ENCODE measurements at regions not wholly inside any gene's neighbourhood (a gene's known extent, or its start where the extent isn't known, plus 50 kb on each side); places are given as distances from the start of the nearest gene placed in this dataset.
"Not testable (repeated sequence)": the region's sequence is repeated elsewhere in the genome, so short reads cannot be mapped to it uniquely, and the experiment has no call there.

DNA sequence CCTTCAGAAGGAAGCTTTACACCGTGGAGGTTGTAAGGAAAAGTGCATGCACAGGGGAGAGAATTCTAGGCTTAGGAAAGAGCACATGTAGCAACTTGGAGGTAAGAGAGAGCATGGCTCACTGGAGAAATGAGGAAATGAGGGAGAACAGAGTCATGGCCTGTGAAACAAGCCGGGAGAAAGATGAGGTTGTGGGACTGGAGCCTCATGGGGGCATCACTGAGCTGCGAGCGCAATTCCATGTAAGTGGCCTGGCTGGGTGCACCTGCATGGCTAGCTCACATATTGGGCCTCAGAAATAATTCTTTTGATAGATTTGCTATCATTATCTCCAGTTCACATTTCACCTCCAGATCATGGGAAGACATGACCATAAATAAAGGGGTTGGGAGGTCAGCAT is 785.5 kb upstream of the RAB6C start:
- no peaks in the 10 kb centered on the region; the same call in 1 of the 2 replicates for H3K4me1 ChIP-seq
- H3K27ac ChIP-seq: no peak overlapping the region
- H3K4me3 ChIP-seq: no peak overlapping the region
- H3K4me2 ChIP-seq: no peak overlapping the region
- no peaks in the 10 kb centered on the region for H3K36me3 ChIP-seq
- no peaks in the 10 kb centered on the region for H3K9me3 ChIP-seq
- no peak for TF ChIP-seq Cebpa-rat (IDR thresholded peaks at IDR 0.05)
- H4K20me1 ChIP-seq: no peaks in the 10 kb centered on the region
- no peak overlapping the region for H3K9ac ChIP-seq
- no peaks in the 10 kb centered on the region for H3K27me3 ChIP-seq

DNA sequence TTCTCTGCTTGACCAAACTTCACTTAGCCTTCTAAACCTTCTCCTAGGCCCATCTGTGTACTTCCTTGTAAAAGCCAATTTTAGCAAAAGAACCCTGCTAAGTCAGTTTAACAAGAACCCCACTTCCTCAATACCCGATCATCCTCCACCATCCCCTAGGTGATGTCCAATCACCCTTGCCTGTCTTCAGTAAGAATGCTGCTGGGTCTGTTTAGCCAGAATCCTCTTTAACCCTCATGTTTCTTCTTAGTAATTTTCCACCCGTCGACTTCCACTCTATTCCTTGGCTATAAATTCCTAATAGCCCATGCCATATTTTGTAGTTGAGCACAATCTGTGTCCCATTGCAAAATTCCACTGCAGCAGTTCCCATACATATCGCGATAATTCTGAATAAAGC is 780.0 kb upstream of the RAB6C start:
- Histone ChIP-seq H3K9me3 (no peaks in the 10 kb centered on the region), H3K4me1 (no peaks in the 10 kb centered on the region), H3K36me3 (no peaks in the 10 kb centered on the region), H3K4me2 (no peak overlapping the region), H3K4me3 (no peak overlapping the region), H3K27ac (no peak overlapping the region), H4K20me1 (no peaks in the 10 kb centered on the region), H3K27me3 (no peaks in the 10 kb centered on the region), H3K9ac (no peak overlapping the region)
- no peak for TF ChIP-seq Cebpa-rat (IDR thresholded peaks at IDR 0.05)

DNA sequence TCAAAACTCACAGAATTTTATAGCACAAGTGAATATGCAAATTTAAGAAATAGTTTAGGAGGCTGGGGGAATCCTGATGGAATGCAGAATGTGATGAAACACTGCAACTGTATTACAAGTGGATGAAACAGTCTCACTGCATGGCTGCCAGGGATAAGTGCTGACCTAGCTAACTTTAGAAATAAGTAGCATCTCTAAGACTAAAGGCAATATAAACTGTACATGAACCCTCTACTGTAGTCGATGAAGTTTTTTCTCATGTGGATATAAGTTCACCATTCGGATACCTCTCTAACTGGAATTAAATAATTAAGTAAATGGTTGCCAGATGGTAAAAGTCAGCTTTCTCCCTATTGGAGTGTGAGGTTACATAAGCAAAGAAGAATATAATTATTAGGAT is 777.8 kb upstream of the RAB6C start:
- no peaks in the 10 kb centered on the region for H3K27me3 ChIP-seq

DNA sequence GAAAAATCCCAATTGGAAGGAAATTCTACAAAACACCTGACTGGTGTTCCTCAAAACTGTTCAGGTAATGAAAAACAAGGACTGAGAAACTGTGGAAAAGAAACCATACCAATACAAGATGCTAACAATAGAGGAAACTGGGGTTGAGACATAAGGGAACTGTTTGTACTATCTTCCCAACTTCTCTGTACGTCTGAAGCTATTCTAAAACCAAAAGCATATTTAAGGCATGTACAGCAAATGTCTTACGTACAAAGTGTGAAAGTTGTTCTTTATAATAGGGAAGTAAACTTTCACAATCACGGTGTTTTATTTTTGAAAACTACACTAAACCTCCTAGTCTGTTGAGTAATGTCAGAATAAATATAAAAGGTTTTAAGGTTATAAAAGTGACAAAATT is 776.1 kb upstream of the RAB6C start:
- no peaks in the 10 kb centered on the region for H3K9me3 ChIP-seq

More for the DNA sequence above, 777.8 kb upstream of the RAB6C start:
- no peak overlapping the region for H3K27ac ChIP-seq
- H3K4me3 ChIP-seq: no peak overlapping the region
- H3K4me1 ChIP-seq: no peaks in the 10 kb centered on the region
- H3K36me3 ChIP-seq: no peaks in the 10 kb centered on the region
- H3K4me2 ChIP-seq: no peak overlapping the region
- H3K9ac ChIP-seq: no peak overlapping the region
- no peaks in the 10 kb centered on the region for H3K9me3 ChIP-seq
- no peak for TF ChIP-seq Cebpa-rat (IDR thresholded peaks at IDR 0.05)
- no peaks in the 10 kb centered on the region for H4K20me1 ChIP-seq

DNA sequence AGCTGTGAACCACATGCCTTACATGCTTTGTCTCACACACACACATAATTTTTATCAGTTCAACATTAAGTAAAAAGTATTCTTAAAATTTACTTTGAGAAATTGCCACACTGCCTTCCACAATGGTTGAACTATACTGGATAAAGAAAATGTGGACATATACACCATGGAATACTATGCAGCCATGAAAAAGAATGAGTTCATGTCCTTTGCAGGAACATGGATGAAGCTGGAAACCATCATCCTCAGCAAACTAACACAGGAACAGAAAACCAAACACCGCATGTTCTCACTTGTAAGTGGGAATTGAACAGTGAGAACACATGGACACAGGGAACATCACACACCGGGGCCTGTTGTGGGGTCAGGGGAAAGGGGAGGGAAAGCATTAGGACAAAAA is 774.9 kb upstream of the RAB6C start:
- H3K27ac ChIP-seq, H3K4me1 ChIP-seq, H3K4me3 ChIP-seq, H3K36me3 ChIP-seq, H3K4me2 ChIP-seq, H3K9me3 ChIP-seq, H3K9ac ChIP-seq, H4K20me1 ChIP-seq, H3K27me3 ChIP-seq: not testable (repeated sequence)

More for the DNA sequence above, 776.1 kb upstream of the RAB6C start:
- Histone ChIP-seq H3K9ac (no peak overlapping the region), H3K4me1 (no peaks in the 10 kb centered on the region), H3K4me2 (no peak overlapping the region), H3K27me3 (no peaks in the 10 kb centered on the region), H3K36me3 (no peaks in the 10 kb centered on the region), H3K27ac (no peak overlapping the region), H4K20me1 (no peaks in the 10 kb centered on the region), H3K4me3 (no peak overlapping the region)
- TF ChIP-seq Cebpa-rat (IDR thresholded peaks at IDR 0.05): no peak

DNA sequence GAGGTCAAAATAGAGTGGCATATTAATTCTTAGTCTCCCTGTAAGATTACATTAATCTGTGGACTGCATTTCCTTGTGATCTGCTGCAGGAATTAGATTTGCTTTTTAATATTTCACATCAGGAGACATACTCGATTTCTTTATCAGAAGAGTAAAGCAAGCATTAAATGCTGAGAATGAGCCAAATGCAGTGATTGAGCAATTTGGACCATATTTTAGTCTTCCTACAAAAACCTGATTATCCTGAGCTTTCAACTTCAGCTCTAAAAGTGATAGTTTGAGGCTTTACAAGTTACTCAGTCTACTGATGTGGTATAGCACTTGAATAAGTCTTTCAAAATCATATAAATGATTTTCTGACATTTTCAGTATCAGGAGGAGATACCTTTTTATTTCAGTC is 774.3 kb upstream of the RAB6C start:
- H4K20me1 ChIP-seq: no peaks in the 10 kb centered on the region
- no peaks in the 10 kb centered on the region for H3K36me3 ChIP-seq
- no peak overlapping the region for H3K4me2 ChIP-seq
- no peaks in the 10 kb centered on the region for H3K27me3 ChIP-seq
- no peaks in the 10 kb centered on the region for H3K9me3 ChIP-seq
- H3K4me3 ChIP-seq: no peak overlapping the region
- no peak overlapping the region for H3K9ac ChIP-seq
- no peaks in the 10 kb centered on the region for H3K4me1 ChIP-seq
- TF ChIP-seq Cebpa-rat (IDR thresholded peaks at IDR 0.05): no peak
- H3K27ac ChIP-seq: no peak overlapping the region

DNA sequence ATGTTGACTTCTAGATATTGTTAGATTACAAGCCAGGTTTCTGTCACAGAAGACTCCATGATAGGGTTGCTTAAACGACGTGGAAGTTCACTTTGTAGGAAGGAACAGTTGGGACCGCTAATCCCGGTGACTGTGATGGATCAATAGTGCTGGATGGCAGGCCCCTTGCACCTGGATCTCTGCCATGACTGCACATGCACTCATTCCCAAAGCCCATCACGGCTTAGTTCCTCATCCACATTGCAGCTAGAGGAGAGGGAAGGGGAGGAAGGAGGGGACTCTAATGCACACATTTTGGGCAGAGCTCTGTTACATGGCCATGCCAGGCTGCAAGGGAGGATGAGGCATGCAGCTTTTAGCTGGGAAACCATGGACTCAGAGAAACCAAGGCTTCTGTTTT is 773.7 kb upstream of the RAB6C start:
- H3K9me3 ChIP-seq: no peaks in the 10 kb centered on the region
- H3K4me3 ChIP-seq: no peak overlapping the region
- no peaks in the 10 kb centered on the region for H3K27me3 ChIP-seq
- H3K4me2 ChIP-seq: no peak overlapping the region
- H4K20me1 ChIP-seq: no peaks in the 10 kb centered on the region
- H3K27ac ChIP-seq: no peak overlapping the region
- no peaks in the 10 kb centered on the region for H3K4me1 ChIP-seq
- no peak for TF ChIP-seq Cebpa-rat (IDR thresholded peaks at IDR 0.05)
- no peak overlapping the region for H3K9ac ChIP-seq
- H3K36me3 ChIP-seq: no peaks in the 10 kb centered on the region

DNA sequence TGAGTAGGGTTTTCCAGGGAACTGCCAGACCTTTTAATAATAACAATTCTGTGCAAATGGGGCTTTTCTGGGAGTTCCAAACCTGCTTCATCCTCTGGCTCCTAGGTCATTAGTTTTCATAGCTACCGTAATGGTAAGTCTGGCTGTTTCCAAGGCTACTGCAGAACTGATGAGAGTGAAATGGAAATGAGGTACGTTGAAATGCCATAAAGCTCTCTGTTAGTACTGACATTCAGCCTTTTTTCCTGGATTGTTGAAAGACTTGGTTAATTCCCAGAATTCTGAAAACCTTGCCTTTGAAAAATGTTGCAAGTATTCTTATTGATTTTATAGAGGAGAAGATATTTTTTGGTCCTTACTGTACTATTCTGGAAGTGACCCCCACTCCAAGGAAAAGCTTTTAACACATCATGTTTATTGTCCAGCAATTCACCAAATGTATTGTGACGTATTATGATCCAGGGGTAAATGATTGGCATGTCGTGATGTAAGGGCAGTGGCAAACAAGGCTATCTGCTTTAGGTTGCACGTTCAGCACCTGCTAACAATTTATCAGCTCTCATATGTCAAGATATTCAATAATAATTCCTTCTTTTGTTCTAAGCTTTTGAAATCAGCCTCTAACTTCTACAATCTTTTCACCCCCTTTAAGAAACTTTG is 767.0 kb upstream of the RAB6C start:
- Histone ChIP-seq H4K20me1 (no peaks in the 10 kb centered on the region), H3K27me3 (no peaks in the 10 kb centered on the region), H3K27ac (no peak overlapping the region), H3K4me3 (no peak overlapping the region), H3K9me3 (no peaks in the 10 kb centered on the region), H3K4me1 (no peaks in the 10 kb centered on the region), H3K4me2 (no peak overlapping the region), H3K9ac (no peak overlapping the region), H3K36me3 (no peaks in the 10 kb centered on the region)
- TF ChIP-seq Cebpa-rat (IDR thresholded peaks at IDR 0.05): no peak

DNA sequence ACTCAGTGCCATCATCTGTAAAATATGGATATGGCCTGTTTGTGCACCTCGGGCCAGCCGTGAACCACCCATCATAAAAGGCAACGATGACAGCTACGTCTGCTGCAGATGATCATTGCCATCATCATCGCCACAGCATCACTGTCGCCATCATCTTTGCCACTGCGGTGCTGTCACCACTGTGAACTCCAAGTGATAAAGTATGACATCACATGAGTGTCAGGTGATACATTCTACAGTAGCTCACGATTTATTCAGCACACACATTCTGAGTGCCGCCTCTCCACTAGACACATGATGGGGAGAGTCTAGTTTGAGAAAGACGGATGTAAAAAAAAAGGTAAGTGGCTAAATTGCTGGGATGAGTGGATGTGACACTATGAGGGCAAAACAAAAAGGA is 755.4 kb upstream of the RAB6C start:
- Histone ChIP-seq H3K4me1 (no peaks in the 10 kb centered on the region), H3K4me2 (no peak overlapping the region), H3K9ac (no peak overlapping the region), H3K4me3 (no peak overlapping the region), H3K9me3 (no peaks in the 10 kb centered on the region), H3K27me3 (no peaks in the 10 kb centered on the region), H3K27ac (no peak overlapping the region), H3K36me3 (no peaks in the 10 kb centered on the region), H4K20me1 (no peaks in the 10 kb centered on the region)
- TF ChIP-seq Cebpa-rat (IDR thresholded peaks at IDR 0.05): no peak

DNA sequence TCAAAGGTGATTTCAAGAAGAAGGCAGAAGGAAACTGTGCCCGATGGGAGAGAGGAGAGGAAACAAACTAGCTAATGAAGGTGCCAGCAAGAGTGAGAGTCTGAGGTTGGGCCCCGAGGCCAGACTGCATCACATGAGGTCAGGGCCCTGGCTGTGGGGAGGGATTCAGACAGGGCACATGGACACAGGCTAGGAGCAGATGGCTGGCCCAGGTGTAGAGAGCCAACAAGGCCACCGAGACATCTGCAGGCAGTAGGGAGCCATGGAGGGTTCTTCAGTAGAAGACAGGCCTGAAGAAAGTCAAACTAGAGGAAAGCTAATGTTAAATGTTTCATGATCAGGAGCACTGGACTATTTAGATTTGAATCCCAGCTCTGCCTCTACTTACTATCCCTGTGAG is 755.0 kb upstream of the RAB6C start:
- Histone ChIP-seq H3K4me1 (no peaks in the 10 kb centered on the region), H3K27ac (no peak overlapping the region), H3K27me3 (no peaks in the 10 kb centered on the region), H4K20me1 (no peaks in the 10 kb centered on the region), H3K4me2 (no peak overlapping the region), H3K9ac (no peak overlapping the region), H3K36me3 (no peaks in the 10 kb centered on the region), H3K4me3 (no peak overlapping the region), H3K9me3 (no peaks in the 10 kb centered on the region)
- TF ChIP-seq Cebpa-rat (IDR thresholded peaks at IDR 0.05): no peak

DNA sequence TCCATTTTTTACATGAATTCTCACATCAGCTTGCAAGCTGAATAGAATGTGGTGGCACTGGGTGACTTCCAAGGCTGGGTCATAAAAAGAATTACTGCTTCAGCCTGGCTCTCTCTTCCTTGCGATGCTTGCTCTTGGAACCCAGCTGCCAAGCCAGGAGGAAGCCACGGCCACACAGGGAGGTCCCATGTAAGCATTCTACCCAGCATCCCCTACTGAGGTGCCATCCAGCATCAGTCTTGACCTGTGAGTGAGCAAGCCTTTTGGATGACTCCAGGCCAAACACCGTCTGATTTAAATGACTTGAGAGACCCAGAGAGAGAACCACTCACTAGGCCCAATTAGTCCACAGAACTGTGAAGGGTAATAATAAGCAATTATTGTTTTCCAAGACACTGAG is 750.3 kb upstream of the RAB6C start:
- no peak for TF ChIP-seq Cebpa-rat (IDR thresholded peaks at IDR 0.05)
- no peaks in the 10 kb centered on the region for H3K9me3 ChIP-seq
- no peaks in the 10 kb centered on the region for H3K27me3 ChIP-seq

More for the DNA sequence above, 750.3 kb upstream of the RAB6C start:
- Histone ChIP-seq H3K4me2 (no peak overlapping the region), H3K9ac (no peak overlapping the region), H3K27ac (no peak overlapping the region), H4K20me1 (no peaks in the 10 kb centered on the region), H3K4me1 (peaks cover 10% of the 10 kb centered on the region; the same call in 1 of the 2 replicates), H3K4me3 (no peak overlapping the region), H3K36me3 (no peaks in the 10 kb centered on the region)

Data from BLaER1 (cell line).